T-cell (primary cell): ENCODE measurements at regions not wholly inside any gene's neighbourhood (a gene's known extent, or its start where the extent isn't known, plus 50 kb on each side); places are given as distances from the start of the nearest gene placed in this dataset.

ENCODE experiments used
- ATAC-seq, 4 experiments: fragments of 200-7000 bp in 3 of 4; fragments of 150-1000 bp in 1 of 4; cut with Tn5 transposase; replicated peaks in 1 of 4; 1 replicate in 3 of 4; 2 replicates in 1 of 4; pipeline ENCODE4 v1.10.0; 2021; ENCODE audit warnings: moderate library complexity in 3 of 4, mild to moderate bottlenecking in 2 of 4, moderate number of reproducible peaks in 1 of 4
- CTCF ChIA-PET, 2 donors: fragments of 300-600 bp; sonication (Branson Sonifier 250); formaldehyde crosslinking; loops; one replicate each; lab custom pipeline; 2022; ENCODE audit warnings: antibody characterized with exemption in 2 of 2; lab: Charles Lee
- POLR2A ChIA-PET, 2 donors: fragments of 300-600 bp; sonication (Branson Sonifier 250); formaldehyde crosslinking; loops; one replicate each; lab custom pipeline; 2022; ENCODE audit warnings: antibody characterized with exemption in 2 of 2; lab: Charles Lee
- DNase-seq, 35 experiments: peaks; one replicate each; pipeline versions ENCODE4 v3.0.0 to v3.0.0-alpha.2; 2013 to 2023
- H3K27ac ChIP-seq: one replicate; pipeline ENCODE4 v1.5.1; 2013; ENCODE audit warnings: low read length
- H3K27me3 ChIP-seq, 2 experiments: replicated peaks in 1 of 2; 1 replicate in 1 of 2; 2 replicates in 1 of 2; pipeline versions ENCODE4 v1.6.1 to v1.7.0; 2013; ENCODE audit warnings: low read length in 1 of 2, mixed read lengths in 1 of 2; ENCODE audit not compliant: control insufficient read depth in 2 of 2, insufficient read depth in 2 of 2; ENCODE audit errors: extremely low read depth in 1 of 2
- H3K36me3 ChIP-seq, 2 donors: 1 replicate in 1 of 2; 2 replicates in 1 of 2; pipeline versions ENCODE4 v1.6.1 to v1.7.0; 2013; ENCODE audit warnings: low read length in 1 of 2; ENCODE audit not compliant: control insufficient read depth in 2 of 2, insufficient read depth in 1 of 2; ENCODE audit errors: extremely low read depth in 1 of 2
- H3K4me1 ChIP-seq, 2 experiments: 1 replicate in 1 of 2; 2 replicates in 1 of 2; pipeline versions ENCODE4 v1.6.1 to v1.7.0; 2013; ENCODE audit warnings: low read length in 2 of 2, mixed read lengths in 1 of 2; ENCODE audit not compliant: insufficient read depth in 2 of 2, control insufficient read depth in 1 of 2; ENCODE audit errors: extremely low read depth in 1 of 2
- H3K4me3 ChIP-seq, 2 donors: 1 replicate in 1 of 2; 2 replicates in 1 of 2; pipeline versions ENCODE4 v1.5.1 to v1.7.0; 2013; ENCODE audit warnings: mild to moderate bottlenecking in 2 of 2, low read length in 1 of 2, moderate library complexity in 1 of 2; ENCODE audit not compliant: control insufficient read depth in 1 of 2; ENCODE audit errors: extremely low read depth in 1 of 2
- H3K9me3 ChIP-seq: 2 replicates; pipeline ENCODE4 v1.7.0; 2013
- H3K27ac Mint-ChIP-seq, 2 donors: one replicate each; pipeline ENCODE4 v1.8.0; 2020 to 2021; ENCODE audit warnings: mild to moderate bottlenecking in 2 of 2, mixed read lengths in 2 of 2
- H3K27me3 Mint-ChIP-seq, 2 donors: one replicate each; pipeline ENCODE4 v1.8.0; 2021 to 2022; ENCODE audit warnings: mixed read lengths in 2 of 2
- H3K36me3 Mint-ChIP-seq: one replicate; pipeline ENCODE4 v1.8.0; 2021; ENCODE audit warnings: mixed read lengths
- H3K4me1 Mint-ChIP-seq, 3 donors: one replicate each; pipeline ENCODE4 v1.8.0; 2020 to 2022; ENCODE audit warnings: mixed read lengths in 3 of 3, mild to moderate bottlenecking in 1 of 3
- H3K4me3 Mint-ChIP-seq, 3 donors: one replicate each; pipeline ENCODE4 v1.8.0; 2020 to 2022; ENCODE audit warnings: mild to moderate bottlenecking in 3 of 3, mixed read lengths in 3 of 3, moderate library complexity in 3 of 3
- H3K9me3 Mint-ChIP-seq, 3 donors: one replicate each; pipeline ENCODE4 v1.8.0; 2020 to 2022; ENCODE audit warnings: mixed read lengths in 3 of 3
- WGBS: methylation state at CpG from one replicate; pipeline ENCODE4 v1.1.5; 2013; ENCODE audit warnings: missing lambda C conversion rate; ENCODE audit not compliant: insufficient coverage; 5-methylcytosine and 5-hydroxymethylcytosine counted together

- Histone ChIP-seq H3K27ac (no peak overlapping the region), H3K27me3 (no peaks in the 10 kb centered on the region), H3K36me3 (no peaks in the 10 kb centered on the region), H3K9me3 (no peaks in the 10 kb centered on the region), H3K4me3 (no peak overlapping the region), H3K4me1 (no peaks in the 10 kb centered on the region)
- no peak overlapping the region for H3K4me3 Mint-ChIP-seq
- no peaks in the 10 kb centered on the region for H3K4me1 Mint-ChIP-seq
- H3K27ac Mint-ChIP-seq = no peak overlapping the region
- H3K27me3 Mint-ChIP-seq = no peaks in the 10 kb centered on the region
- DNase-seq (no peak), ATAC-seq (no peak)
- ChIA-PET CTCF (no interaction called here), POLR2A (no interaction called here)
- WGBS = 51% methylated on average over 2 of the region's 2 CpGs
- H3K9me3 Mint-ChIP-seq = peaks cover 14 to 43% (median 21%) of the 10 kb centered on the region in 3 donors
- H3K36me3 Mint-ChIP-seq = no peaks in the 10 kb centered on the region
Measured at GRCh38 chr3:6667354-6667753, 193.6 kb upstream of the GRM7 start.

- peaks cover 0 to 30% (median 14%) of the 10 kb centered on the region in 3 donors for H3K9me3 Mint-ChIP-seq
- POLR2A ChIA-PET = no interaction called here
- H3K27me3 Mint-ChIP-seq = no peaks in the 10 kb centered on the region
- H3K36me3 Mint-ChIP-seq = no peaks in the 10 kb centered on the region
- WGBS = no CpG with 5 or more reads among the region's 1 CpG
- H3K27ac Mint-ChIP-seq = no peak overlapping the region
- Histone ChIP-seq H3K4me3 (no peak overlapping the region), H3K9me3 (no peaks in the 10 kb centered on the region), H3K27me3 (no peaks in the 10 kb centered on the region), H3K4me1 (no peaks in the 10 kb centered on the region), H3K36me3 (no peaks in the 10 kb centered on the region), H3K27ac (no peak overlapping the region)
- CTCF ChIA-PET = no interaction called here
- H3K4me1 Mint-ChIP-seq = no peaks in the 10 kb centered on the region
- no peak for DNase-seq
- no peak overlapping the region for H3K4me3 Mint-ChIP-seq
- no peak for ATAC-seq
Measured at GRCh38 chr3:6671363-6671762, 189.6 kb upstream of the GRM7 start.

GRCh38 chr3:6679510-6679909 is 181.4 kb upstream of the GRM7 start:
- H3K27ac ChIP-seq = no peak overlapping the region
- H3K27me3 ChIP-seq = no peaks in the 10 kb centered on the region
- no peak overlapping the region for H3K27ac Mint-ChIP-seq

GRCh38 chr3:6680119-6680806 is 180.7 kb upstream of the GRM7 start:
- ATAC-seq = no peak
- Mint-ChIP-seq H3K27ac (no peak overlapping the region), H3K9me3 (peaks cover 8 to 20% (median 15%) of the 10 kb centered on the region in 3 donors), H3K4me1 (no peaks in the 10 kb centered on the region), H3K27me3 (no peaks in the 10 kb centered on the region), H3K4me3 (no peak overlapping the region), H3K36me3 (no peaks in the 10 kb centered on the region)
- Histone ChIP-seq H3K4me3 (no peak overlapping the region), H3K27me3 (no peaks in the 10 kb centered on the region), H3K27ac (no peak overlapping the region), H3K9me3 (no peaks in the 10 kb centered on the region), H3K4me1 (no peaks in the 10 kb centered on the region), H3K36me3 (no peaks in the 10 kb centered on the region)
- no peak for DNase-seq
- no CpG with 5 or more reads among the region's 3 CpGs for WGBS
- CTCF ChIA-PET = no interaction called here
- POLR2A ChIA-PET = no interaction called here

More at GRCh38 chr3:6679510-6679909, 181.4 kb upstream of the GRM7 start:
- 56% methylated on average over 4 of the region's 4 CpGs for WGBS
- H3K9me3 ChIP-seq = no peaks in the 10 kb centered on the region
- POLR2A ChIA-PET = no interaction called here
- CTCF ChIA-PET = no interaction called here
- H3K36me3 ChIP-seq = no peaks in the 10 kb centered on the region
- H3K4me1 ChIP-seq = no peaks in the 10 kb centered on the region
- DNase-seq = no peak
- Mint-ChIP-seq H3K27me3 (no peaks in the 10 kb centered on the region), H3K4me3 (no peak overlapping the region), H3K4me1 (no peaks in the 10 kb centered on the region), H3K9me3 (peaks cover 8 to 18% (median 15%) of the 10 kb centered on the region in 3 donors), H3K36me3 (no peaks in the 10 kb centered on the region)
- no peak overlapping the region for H3K4me3 ChIP-seq
- ATAC-seq = no peak

GRCh38 chr3:6697285-6697684 is 163.6 kb upstream of the GRM7 start:
- WGBS = no CpG with 5 or more reads among the region's 3 CpGs
- CTCF ChIA-PET = no interaction called here
- Histone ChIP-seq H3K27me3 (no peaks in the 10 kb centered on the region), H3K4me3 (no peak overlapping the region), H3K36me3 (no peaks in the 10 kb centered on the region), H3K9me3 (no peaks in the 10 kb centered on the region), H3K27ac (no peak overlapping the region), H3K4me1 (no peaks in the 10 kb centered on the region)
- H3K27me3 Mint-ChIP-seq = no peaks in the 10 kb centered on the region
- POLR2A ChIA-PET = no interaction called here
- no peaks in the 10 kb centered on the region for H3K4me1 Mint-ChIP-seq
- H3K4me3 Mint-ChIP-seq = no peak overlapping the region
- DNase-seq (no peak), ATAC-seq (no peak)
- H3K36me3 Mint-ChIP-seq = no peaks in the 10 kb centered on the region
- peaks cover 4 to 12% (median 8%) of the 10 kb centered on the region in 3 donors for H3K9me3 Mint-ChIP-seq
- no peak overlapping the region for H3K27ac Mint-ChIP-seq

- Mint-ChIP-seq H3K4me3 (no peak overlapping the region), H3K9me3 (peaks cover 4 to 14% (median 8%) of the 10 kb centered on the region in 3 donors), H3K36me3 (no peaks in the 10 kb centered on the region), H3K4me1 (no peaks in the 10 kb centered on the region), H3K27ac (no peak overlapping the region), H3K27me3 (no peaks in the 10 kb centered on the region)
- H3K9me3 ChIP-seq = no peaks in the 10 kb centered on the region
- no peak overlapping the region for H3K27ac ChIP-seq
- WGBS = 57% methylated on average over 1 of the region's 6 CpGs
- H3K27me3 ChIP-seq = no peaks in the 10 kb centered on the region
- CTCF ChIA-PET = no interaction called here
- POLR2A ChIA-PET = interaction anchor here in 1 of 2 donors (0.6 kb wide), 1 partner anchor 180 kb away, joined by 3 read pairs; no protein-coding TSS in a partner anchor
- H3K4me3 ChIP-seq = no peak overlapping the region
- H3K36me3 ChIP-seq = no peaks in the 10 kb centered on the region
- no peaks in the 10 kb centered on the region for H3K4me1 ChIP-seq
- ATAC-seq (no peak), DNase-seq (no peak)
Measured at GRCh38 chr3:6697722-6698121, 163.2 kb upstream of the GRM7 start.
